ENCODE measurements at regions not wholly inside any gene's neighbourhood (a gene's known extent, or its start where the extent isn't known, plus 50 kb on each side); places are given as distances from the start of the nearest gene placed in this dataset.
A peak's percentile ranks its signal among the peaks of the same experiment; 100 is the strongest.

- Histone ChIP-seq H3K9me1 (ENCODE audit: control insufficient read depth, extremely low read depth, insufficient read depth, low read length) (no peaks in the 10 kb centered on the region), H3K4me3 (ENCODE audit: control insufficient read depth in 2 of 3, extremely low read depth in 1 of 3, insufficient read depth in 2 of 3, low read depth in 1 of 3, low read length in 3 of 3) (peak overlapping the region; percentile 56 to 68 (median 66)), H3K4me2 (ENCODE audit: control insufficient read depth, extremely low read depth, insufficient read depth, low read depth, low read length) (peak overlapping the region; percentile 82), H3K27me3 (ENCODE audit: control insufficient read depth, extremely low read depth, insufficient read depth, low read length) (peaks cover 5% of the 10 kb centered on the region), H3K4me1 (ENCODE audit: control insufficient read depth, extremely low read depth, insufficient read depth, low read length) (peaks cover 6% of the 10 kb centered on the region), H3K79me2 (ENCODE audit: control insufficient read depth, insufficient read depth, low read length) (no peaks in the 10 kb centered on the region), H3K27ac (ENCODE audit: control insufficient read depth, insufficient read depth, low read length) (no peak overlapping the region), H3K9me3 (ENCODE audit: control insufficient read depth, low read depth, low read length) (no peaks in the 10 kb centered on the region), H3K9ac (ENCODE audit: control insufficient read depth, extremely low read depth, insufficient read depth, low read length) (peak overlapping the region; percentile 56), H3K36me3 (ENCODE audit: control insufficient read depth in 2 of 2, extremely low read depth in 1 of 2, insufficient read depth in 2 of 2, low read length in 2 of 2) (no peaks in the 10 kb centered on the region), H4K20me1 (ENCODE audit: control insufficient read depth, extremely low read depth, insufficient read depth, low read length) (no peaks in the 10 kb centered on the region), H2AFZ (ENCODE audit: control insufficient read depth, low read length) (peak overlapping the region; percentile 93)
- dilution Hi-C loops (cut with MboI; ENCODE audit: extremely low pct_ligation_motif_present, low sequenced_read_pairs), result loop anchor here (10.0 kb wide), 1 partner anchor 128 kb away; no protein-coding TSS in a partner anchor
- TF ChIP-seq EZH2 (IDR thresholded peaks at IDR 0.05; ENCODE audit: low read length), result no peak
- TF ChIP-seq CTCF (optimal IDR thresholded peaks at IDR 0.05 in 1 of 3, IDR thresholded peaks at IDR 0.05 in 1 of 3, conservative IDR thresholded peaks at IDR 0.05 in 1 of 3; ENCODE audit: extremely low read depth in 1 of 3, insufficient read depth in 2 of 3, low read length in 3 of 3), result peak in 2 of 3 experiments; percentile 87 to 95
- DNase-seq (ENCODE audit: low read depth, low spot score), result no peak
- FAIRE-seq, result no peak
Observed at GRCh38 chr20:2206957-2207769, 88.6 kb upstream of the TGM3 start.

GRCh38 chr20:2207770-2208097 lies 88.1 kb upstream of the TGM3 start:
- no peaks in the 10 kb centered on the region for H3K9me1 ChIP-seq (ENCODE audit: control insufficient read depth, extremely low read depth, insufficient read depth, low read length)
- H2AFZ ChIP-seq (ENCODE audit: control insufficient read depth, low read length), result peak overlapping the region; percentile 93
- no peaks in the 10 kb centered on the region for H3K79me2 ChIP-seq (ENCODE audit: control insufficient read depth, insufficient read depth, low read length)
- no peaks in the 10 kb centered on the region for H4K20me1 ChIP-seq (ENCODE audit: control insufficient read depth, extremely low read depth, insufficient read depth, low read length)
- H3K9ac ChIP-seq (ENCODE audit: control insufficient read depth, extremely low read depth, insufficient read depth, low read length), result peak overlapping the region; percentile 56
- peaks cover 5% of the 10 kb centered on the region for H3K27me3 ChIP-seq (ENCODE audit: control insufficient read depth, extremely low read depth, insufficient read depth, low read length)
- TF ChIP-seq EZH2 (IDR thresholded peaks at IDR 0.05; ENCODE audit: low read length) (no peak), CTCF (optimal IDR thresholded peaks at IDR 0.05 in 1 of 3, IDR thresholded peaks at IDR 0.05 in 1 of 3, conservative IDR thresholded peaks at IDR 0.05 in 1 of 3; ENCODE audit: extremely low read depth in 1 of 3, insufficient read depth in 2 of 3, low read length in 3 of 3) (no peak)
- DNase-seq (ENCODE audit: low read depth, low spot score) (no peak), FAIRE-seq (no peak)
- H3K9me3 ChIP-seq (ENCODE audit: control insufficient read depth, low read depth, low read length), result no peaks in the 10 kb centered on the region
- peak overlapping the region; percentile 82 for H3K4me2 ChIP-seq (ENCODE audit: control insufficient read depth, extremely low read depth, insufficient read depth, low read depth, low read length)
- no peak overlapping the region for H3K27ac ChIP-seq (ENCODE audit: control insufficient read depth, insufficient read depth, low read length)
- dilution Hi-C loops (cut with MboI; ENCODE audit: extremely low pct_ligation_motif_present, low sequenced_read_pairs), result loop anchor here (10.0 kb wide), 1 partner anchor 127 kb away; no protein-coding TSS in a partner anchor
- H3K4me1 ChIP-seq (ENCODE audit: control insufficient read depth, extremely low read depth, insufficient read depth, low read length), result peaks cover 6% of the 10 kb centered on the region
- no peaks in the 10 kb centered on the region for H3K36me3 ChIP-seq (ENCODE audit: control insufficient read depth in 2 of 2, extremely low read depth in 1 of 2, insufficient read depth in 2 of 2, low read length in 2 of 2)
- peak overlapping the region; percentile 56 to 68 (median 66) for H3K4me3 ChIP-seq (ENCODE audit: control insufficient read depth in 2 of 3, extremely low read depth in 1 of 3, insufficient read depth in 2 of 3, low read depth in 1 of 3, low read length in 3 of 3)

Data from keratinocyte (primary cell).